ENCODE measurements at regions not wholly inside any gene's neighbourhood (a gene's known extent, or its start where the extent isn't known, plus 50 kb on each side); places are given as distances from the start of the nearest gene placed in this dataset.

- FAIRE-seq (no peak), DNase-seq (ENCODE audit: insufficient read length, low spot score) (no peak)
- TF ChIP-seq, protein P1, sequence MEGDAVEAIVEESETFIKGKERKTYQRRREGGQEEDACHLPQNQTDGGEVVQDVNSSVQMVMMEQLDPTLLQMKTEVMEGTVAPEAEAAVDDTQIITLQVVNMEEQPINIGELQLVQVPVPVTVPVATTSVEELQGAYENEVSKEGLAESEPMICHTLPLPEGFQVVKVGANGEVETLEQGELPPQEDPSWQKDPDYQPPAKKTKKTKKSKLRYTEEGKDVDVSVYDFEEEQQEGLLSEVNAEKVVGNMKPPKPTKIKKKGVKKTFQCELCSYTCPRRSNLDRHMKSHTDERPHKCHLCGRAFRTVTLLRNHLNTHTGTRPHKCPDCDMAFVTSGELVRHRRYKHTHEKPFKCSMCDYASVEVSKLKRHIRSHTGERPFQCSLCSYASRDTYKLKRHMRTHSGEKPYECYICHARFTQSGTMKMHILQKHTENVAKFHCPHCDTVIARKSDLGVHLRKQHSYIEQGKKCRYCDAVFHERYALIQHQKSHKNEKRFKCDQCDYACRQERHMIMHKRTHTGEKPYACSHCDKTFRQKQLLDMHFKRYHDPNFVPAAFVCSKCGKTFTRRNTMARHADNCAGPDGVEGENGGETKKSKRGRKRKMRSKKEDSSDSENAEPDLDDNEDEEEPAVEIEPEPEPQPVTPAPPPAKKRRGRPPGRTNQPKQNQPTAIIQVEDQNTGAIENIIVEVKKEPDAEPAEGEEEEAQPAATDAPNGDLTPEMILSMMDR (IDR thresholded peaks at IDR 0.05; ENCODE audit: insufficient read depth, missing control alignments) = no peak
Measured at GRCh38 chr14:97723351-97723750, 926.2 kb downstream of the VRK1 start.

GRCh38 chr14:97723819-97724218 is 926.6 kb downstream of the VRK1 start:
- no peak for FAIRE-seq
- TF ChIP-seq, protein P1 (IDR thresholded peaks at IDR 0.05; ENCODE audit: insufficient read depth, missing control alignments) = no peak
- no peak for DNase-seq (ENCODE audit: insufficient read length, low spot score)

DNA sequence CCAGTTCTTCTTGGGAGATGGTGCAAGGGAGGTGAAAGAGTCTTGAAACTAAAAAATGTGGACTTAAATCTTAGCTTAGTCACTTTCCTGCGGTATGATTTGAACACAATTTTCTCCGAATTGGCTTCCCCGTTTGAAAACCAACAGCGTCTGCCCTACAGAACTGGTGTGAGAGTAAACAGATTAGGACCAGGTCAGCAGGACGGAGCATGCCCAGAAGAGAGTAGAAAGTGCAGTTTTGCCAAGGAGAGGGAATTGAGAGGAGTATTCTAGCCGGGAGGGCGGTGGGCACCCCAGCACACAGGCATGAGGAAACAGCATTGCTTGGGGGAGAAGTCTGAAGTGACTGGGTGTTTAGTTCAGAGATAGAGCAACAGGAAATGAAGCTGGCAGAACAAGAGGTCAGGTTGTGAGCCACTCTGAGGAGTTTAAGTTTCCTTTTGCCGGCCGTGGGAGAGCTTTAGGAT is 927.1 kb downstream of the VRK1 start:
- FAIRE-seq (no peak), DNase-seq (ENCODE audit: insufficient read length, low spot score) (no peak)

DNA sequence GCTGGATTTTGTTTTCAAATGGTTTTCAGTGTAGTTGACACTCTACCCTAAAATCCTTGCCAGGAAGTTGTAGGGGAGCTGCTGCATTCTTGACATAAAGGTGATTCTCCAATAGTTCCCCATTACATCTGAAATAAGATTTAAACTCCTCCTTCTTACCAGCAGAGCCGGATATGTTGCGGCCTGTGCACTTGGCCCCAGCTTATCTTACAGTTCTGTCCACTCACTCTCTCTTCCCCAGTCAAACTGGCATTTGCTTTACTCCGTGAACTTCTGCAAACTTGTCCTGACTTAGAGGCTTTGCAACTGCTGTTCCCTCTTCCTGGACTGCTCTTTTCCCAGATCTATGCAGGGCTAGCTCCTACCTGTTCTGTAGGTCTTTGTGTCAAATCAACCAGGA is 929.5 kb downstream of the VRK1 start:
- no peak for DNase-seq (ENCODE audit: insufficient read length, low spot score)
- FAIRE-seq = no peak
- TF ChIP-seq, protein P1 (IDR thresholded peaks at IDR 0.05; ENCODE audit: insufficient read depth, missing control alignments) = no peak

More for the DNA sequence above, 927.1 kb downstream of the VRK1 start:
- TF ChIP-seq, protein P1 (IDR thresholded peaks at IDR 0.05; ENCODE audit: insufficient read depth, missing control alignments) = no peak

GRCh38 chr14:97730706-97731105 is 933.5 kb downstream of the VRK1 start:
- TF ChIP-seq, protein P1 (IDR thresholded peaks at IDR 0.05; ENCODE audit: insufficient read depth, missing control alignments) = no peak
- no peak for FAIRE-seq

GRCh38 chr14:97731800-97732199 is 934.6 kb downstream of the VRK1 start:
- FAIRE-seq (no peak), DNase-seq (ENCODE audit: insufficient read length, low spot score) (no peak)
- TF ChIP-seq, protein P1 (IDR thresholded peaks at IDR 0.05; ENCODE audit: insufficient read depth, missing control alignments) = no peak

More at GRCh38 chr14:97730706-97731105, 933.5 kb downstream of the VRK1 start:
- no peak for DNase-seq (ENCODE audit: insufficient read length, low spot score)

DNA sequence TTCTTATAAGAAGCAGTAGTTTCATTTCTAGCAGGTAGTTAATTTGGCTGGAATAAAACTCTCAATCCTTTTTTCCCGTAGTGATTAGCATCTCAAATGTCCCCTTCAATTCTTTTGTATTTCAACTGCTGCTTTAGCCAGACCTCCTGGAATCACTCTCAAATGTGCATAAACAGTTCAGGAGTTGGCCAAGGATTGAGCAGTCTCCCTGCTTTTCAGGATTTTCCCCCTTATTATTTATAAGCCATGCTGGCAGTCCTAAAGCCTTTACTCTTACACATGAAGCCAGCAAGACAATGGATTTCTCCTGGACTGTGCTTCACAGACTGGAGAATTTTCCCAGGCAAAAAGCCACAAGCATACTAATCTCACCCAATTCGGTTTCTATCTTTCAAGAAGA is 950.1 kb downstream of the VRK1 start:
- DNase-seq (ENCODE audit: insufficient read length, low spot score) (no peak), FAIRE-seq (no peak)
- TF ChIP-seq, protein P1 (IDR thresholded peaks at IDR 0.05; ENCODE audit: insufficient read depth, missing control alignments) = no peak
